NCI-H526 (cell line): ENCODE measurements at regions not wholly inside any gene's neighbourhood (a gene's known extent, or its start where the extent isn't known, plus 50 kb on each side); places are given as distances from the start of the nearest gene placed in this dataset.

Experiments used
- DNase-seq, 2 experiments: peaks; one replicate each; lab custom pipeline; 2025; lab: John Stamatoyannopoulos, UW

DNA sequence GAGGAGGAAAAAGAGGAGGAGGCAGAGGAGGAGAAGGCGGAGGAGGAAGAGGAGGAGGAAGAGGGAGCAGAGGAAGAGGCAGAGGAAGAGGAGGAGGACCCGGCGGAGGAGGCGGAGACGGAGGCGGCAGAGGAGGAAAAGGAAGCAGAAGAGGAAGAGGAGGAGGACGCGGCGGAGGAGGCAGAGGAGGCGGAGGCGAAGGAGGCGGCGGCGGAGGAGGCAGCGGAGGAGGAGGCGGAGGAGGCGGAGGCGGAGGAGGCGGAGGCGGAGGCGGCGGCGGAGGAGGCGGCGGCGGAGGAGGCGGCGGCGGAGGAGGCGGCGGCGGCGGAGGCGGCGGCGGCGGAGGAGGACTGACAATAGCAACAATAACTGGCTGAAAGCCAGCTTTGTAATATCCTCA, 616.6 kb downstream of the TBC1D22A start:
- no peak for DNase-seq

DNA sequence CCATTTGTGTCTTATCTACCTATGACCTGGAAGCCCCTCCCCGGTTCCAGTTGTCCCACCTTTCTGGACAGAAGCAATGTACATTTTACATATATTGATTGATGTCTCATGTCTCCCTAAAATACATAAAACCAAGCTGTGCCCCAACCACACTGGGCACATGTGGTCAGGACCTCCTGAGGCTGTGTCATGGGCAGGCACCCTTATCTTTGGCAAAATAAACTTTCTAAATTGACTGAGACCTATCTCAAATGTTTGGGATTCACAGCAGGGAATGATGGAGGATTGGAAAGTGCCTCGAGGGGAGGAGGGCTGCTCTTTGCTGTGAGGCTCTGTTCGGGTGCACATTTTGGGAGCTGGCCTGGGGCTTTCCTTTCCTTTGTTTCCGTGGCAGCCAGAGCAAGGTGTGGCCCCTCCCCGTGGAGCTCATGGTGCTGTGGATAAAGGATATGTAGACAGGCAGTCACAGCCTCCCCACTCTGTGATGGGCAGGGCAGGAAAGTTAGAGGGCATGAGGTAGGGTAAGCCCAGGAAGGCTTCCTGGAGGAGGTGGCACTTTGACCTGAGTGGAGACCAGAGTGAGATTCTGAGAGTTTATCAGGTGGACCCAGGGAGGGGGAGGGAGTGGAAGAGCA, 615.6 kb downstream of the TBC1D22A start:
- DNase-seq = no peak

DNA sequence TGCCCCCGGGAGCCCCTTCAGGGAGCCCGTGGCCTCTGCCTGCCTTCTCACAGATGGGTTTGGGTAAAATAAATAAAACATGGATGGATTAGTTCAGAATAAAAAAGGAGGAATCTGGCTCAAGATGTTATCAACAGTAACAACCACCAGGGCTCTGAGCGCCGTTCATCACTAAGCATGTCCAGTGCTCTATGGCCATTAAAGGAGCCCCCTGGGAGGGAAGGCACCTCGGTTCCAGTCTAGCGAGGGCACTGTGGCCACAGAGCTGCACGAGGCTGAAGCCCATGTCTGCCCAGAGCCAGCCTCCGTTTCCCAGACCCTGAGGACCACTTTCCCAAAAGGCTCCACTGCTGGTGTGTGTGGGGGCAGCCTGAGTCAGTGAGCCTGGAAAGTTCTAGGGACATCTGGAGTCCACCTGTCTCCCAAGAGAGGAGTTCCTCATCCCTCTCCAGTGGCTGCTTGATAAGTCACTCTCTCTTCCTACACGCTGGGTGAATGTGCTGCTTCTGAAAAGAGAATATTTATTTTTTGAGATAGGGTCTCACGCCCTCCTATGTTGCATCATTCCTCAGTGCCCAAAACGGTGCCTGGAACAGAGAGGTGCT, 614.6 kb downstream of the TBC1D22A start:
- no peak for DNase-seq

DNA sequence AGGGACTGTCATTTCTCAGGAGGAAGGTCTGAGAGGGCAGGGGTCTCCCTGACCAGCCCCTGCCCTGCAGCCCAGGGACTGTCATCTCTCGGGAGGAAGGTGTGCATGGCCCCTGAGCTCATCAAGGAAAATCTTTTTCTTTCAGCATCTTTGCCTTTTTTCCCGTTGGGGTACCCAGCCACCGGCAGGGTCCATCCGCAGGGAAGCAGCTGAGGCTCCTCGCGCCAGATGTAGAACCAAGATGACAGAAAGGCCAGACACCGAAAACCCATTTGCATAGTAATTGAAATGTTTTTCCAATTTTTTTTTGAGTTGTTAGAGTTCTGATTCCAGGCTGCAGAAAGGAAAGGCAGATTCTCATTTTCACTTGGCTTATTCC, 613.9 kb downstream of the TBC1D22A start:
- DNase-seq = no peak

DNA sequence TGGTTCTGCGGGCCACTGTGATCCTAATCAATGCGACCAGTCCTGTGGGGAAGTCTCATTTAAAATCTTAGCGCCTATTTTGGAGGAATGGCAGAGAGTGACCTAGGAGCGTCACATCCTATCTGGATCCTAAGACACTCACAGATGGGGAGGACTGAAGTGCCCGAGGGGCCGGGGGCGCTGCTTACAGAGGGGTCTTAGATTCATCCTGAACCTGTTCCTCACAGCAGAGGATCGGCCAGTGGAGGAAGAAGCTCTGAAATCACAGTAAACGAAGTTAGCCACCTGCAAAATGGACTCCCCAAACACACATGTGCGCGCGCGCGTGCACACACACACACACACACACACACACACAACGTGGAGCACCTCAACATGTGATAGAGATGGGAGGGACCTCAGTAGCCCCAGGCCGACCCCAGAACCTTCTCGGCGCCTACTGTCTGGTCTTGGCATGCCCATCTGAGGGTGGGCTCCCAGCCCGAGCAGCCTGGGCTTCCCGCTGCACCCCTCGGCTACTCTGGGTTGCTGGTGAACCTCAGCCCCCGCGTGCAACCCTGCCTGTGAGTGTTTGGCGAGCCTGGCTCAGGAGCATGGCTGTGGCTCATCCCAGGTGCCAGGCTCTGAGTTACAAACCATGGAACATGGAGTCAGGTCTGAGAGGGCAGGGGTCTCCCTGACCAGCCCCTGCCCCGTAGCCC, 613.3 kb downstream of the TBC1D22A start:
- no peak for DNase-seq

DNA sequence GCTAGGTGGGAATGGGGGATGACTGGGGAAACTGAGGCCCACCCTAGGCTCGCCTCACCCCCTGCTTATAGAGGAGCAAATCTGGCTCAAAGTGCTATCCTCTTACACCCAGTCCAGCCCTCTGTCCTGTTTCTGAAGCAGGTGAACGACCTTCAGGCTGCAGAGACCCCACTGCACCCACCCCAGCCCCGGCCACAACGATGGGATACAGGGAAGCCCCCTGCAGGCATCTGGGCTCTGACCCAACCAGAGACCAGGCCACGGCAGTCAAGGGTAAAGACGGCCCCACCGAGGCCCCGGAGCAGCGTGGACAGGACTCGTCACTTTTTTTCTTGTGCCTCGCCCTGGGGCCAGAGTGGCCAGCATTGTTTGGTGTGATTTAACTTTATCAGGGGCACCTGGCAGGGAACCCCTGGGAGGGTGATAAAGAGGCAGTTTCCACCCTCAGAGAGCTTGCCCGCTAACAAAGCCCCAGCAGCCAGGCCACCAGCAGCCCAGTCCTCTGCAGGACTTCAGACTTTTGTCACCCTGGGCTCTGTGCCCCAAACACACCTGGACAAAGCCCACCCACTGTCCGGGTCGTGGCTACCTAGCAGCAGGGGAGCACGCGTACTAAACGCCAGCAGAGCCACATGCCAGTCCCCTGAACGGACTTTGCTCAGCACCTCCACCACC, 612.6 kb downstream of the TBC1D22A start:
- DNase-seq = no peak

DNA sequence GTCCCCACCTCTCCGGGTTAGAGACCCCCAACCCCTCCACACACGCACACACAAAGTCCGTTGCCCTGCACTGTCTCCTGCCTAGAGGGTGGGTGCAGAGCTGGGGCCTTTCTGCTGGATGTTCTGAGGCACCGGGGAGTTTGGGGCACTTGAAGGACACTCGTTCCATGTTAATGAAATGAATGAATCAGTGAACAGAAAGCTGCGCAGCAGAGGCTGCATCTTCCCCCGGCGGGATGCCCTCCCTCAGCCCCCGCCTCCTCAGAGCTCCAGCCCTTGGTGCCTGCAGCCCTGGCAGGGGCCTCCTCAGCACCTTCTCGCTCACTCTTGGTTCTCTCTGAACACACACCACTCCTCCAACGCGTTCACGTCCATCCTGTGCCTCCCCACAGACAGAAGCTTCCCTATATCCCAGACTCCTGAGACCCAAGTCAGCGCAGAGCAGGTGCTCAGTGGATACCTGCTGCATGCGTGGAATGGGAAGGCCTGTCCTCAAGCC, 611.9 kb downstream of the TBC1D22A start:
- DNase-seq = no peak

DNA sequence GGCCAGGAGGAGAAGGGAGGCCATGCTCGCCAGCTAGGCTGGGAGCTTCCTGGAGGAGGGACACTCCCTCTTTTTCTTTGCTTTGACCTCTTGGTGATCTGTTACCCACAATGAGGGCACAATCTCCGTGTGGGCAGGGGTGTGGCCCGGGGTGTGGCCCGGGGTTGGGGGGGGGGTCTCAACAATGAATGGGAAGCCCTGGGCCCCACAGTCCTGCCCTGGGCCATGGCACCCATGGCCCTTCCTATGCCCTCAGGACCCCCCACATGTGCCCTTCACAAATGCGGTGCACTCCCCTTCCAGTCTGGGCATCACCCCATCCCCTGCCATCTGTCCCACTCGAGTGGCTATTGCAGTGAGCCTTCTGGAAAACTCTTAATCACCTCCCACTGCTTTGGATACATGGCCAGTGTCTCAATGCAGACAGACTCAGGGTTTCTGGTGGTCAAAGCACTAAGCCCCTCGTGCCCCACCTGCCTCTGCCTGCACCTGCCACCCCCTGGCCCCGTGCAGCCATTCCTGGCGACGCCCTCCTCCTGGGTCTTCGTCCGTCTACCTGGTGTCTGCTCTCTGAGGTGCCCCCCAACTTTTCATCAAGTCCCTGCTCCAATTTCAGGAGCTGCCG, 611.3 kb downstream of the TBC1D22A start:
- DNase-seq = no peak

DNA sequence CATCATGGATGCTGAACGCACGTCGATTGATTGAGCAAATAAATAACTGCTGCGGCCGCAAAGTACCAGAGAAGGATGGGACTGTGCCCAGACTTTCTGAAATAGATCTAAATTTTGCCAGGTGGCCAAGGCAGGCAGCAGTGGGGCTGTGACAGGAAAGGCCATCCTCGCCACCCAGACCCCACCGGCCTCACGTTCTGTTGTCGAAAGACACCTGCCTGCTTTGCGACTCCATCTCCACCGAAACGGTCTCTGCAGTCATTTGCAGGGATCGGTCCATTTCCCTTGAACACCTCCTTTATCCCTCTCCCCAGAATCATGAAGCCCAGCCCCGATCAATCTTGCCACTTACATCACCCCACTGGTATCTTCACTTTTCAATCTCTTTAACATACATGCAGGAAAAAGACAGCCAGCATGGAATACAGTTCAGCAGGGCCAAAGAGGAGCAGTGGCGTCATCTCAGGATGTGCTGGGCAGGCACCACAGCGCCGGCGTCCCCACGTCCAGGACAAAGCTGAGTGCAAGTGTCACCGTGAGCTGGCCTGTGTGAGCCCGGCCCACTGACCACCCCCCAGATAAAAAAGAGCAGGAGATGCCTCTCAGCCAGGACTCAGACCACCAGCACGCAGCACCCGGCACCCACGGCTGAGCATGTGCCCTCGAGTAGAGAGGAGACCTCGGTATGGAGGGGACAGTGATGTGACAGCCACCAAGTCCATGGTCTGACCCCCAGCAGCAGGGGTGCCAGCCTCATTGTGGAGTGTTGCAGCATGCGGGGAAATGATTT, 610.3 kb downstream of the TBC1D22A start:
- DNase-seq = no peak

DNA sequence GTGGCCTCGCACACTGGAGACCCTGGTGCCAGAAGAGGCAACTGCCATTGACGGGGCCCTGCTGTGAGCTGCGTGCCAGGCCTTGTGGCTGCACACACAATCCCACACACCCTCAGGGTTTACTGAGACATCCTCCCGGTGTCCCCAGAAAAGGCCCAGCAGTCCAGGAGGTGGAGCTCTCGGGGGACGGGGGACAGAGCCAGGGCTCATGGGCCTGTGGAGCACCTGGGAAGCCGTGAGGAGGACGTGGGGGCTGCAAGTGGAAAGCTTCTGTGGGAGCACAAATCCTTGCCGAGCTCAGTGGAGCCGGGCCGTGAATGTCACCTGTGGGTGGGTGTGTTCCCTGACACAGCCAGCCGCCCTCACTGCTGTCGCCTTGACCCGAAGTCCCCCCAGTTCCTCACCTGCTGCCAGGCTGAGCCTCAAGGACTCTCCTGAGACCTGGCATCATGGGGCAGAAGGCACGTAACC, 609.7 kb downstream of the TBC1D22A start:
- DNase-seq = no peak

DNA sequence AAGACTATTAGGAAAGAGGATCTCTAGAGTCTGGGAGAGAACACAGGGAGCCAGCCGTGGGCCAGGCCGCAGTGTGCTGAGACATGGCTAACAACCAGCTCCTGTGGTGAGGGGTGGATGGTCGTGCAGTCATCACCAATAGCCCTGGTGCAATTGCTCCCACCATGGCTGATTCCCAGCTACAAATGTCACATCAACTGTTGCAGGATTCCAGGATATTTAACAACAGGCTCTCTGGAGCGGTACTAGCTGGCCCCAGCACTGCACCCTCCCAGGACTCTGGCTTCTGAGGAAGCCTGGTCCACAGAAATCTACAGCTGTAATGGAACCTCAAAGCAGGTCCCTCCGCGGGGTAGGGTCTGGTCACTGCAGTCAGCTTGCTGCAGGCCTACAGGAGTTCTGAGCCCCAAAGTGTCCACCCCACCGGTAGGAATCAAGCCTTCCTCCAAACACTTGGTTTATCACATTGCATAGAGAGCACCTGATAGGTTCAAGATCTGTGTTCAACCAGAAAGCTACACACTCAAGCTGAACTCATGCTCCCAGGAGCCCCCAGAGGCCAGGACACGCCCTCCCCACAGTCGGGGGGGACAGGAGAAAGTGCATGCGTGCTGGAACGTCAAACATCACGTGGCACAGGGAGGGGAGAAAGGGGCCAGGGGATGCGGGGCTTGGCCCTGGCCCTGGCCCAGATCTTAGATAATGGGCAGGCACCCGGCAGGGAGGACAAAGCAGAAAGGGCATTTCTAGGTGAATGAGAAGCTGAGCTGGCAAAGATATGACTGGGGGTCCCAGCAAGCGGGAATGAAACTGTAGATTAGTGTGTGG, 609.0 kb downstream of the TBC1D22A start:
- DNase-seq = no peak

DNA sequence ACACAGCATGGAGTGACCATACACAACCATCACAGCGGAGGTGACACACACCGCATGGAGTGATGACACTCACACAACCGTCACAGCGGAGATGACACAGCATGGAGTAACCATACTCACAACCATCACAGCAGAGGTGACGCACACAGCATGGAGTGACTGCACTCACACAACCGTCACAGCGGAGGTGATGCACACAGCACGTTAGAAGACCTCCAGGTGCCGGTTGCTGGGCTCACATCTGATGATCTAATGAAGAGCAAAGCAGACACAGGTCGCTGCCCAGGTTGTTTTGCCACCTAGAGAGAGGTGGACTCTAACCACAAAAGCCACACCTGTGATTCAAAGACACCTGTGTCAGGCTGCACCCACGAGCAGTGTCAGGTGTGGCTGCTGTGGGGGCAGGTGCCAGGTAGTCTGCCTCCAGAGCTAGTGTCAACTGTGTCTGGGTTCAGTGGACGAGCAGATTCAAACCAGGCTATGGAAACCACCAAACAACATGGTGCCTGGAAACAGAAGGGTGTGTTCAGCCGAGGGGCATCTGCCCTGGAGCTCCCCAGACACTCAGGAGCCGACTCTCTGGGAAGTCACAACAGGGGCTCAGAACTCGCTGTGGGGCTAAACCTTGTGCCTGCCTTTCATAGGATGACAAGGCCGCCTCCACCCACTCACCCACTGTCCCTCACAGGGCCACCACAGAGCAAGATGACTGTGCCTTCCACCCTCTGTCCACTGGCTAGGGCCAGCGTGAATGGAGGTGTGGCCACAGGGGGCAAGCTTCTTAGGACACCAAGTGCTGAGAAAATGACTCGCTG, 608.2 kb downstream of the TBC1D22A start:
- DNase-seq = no peak

DNA sequence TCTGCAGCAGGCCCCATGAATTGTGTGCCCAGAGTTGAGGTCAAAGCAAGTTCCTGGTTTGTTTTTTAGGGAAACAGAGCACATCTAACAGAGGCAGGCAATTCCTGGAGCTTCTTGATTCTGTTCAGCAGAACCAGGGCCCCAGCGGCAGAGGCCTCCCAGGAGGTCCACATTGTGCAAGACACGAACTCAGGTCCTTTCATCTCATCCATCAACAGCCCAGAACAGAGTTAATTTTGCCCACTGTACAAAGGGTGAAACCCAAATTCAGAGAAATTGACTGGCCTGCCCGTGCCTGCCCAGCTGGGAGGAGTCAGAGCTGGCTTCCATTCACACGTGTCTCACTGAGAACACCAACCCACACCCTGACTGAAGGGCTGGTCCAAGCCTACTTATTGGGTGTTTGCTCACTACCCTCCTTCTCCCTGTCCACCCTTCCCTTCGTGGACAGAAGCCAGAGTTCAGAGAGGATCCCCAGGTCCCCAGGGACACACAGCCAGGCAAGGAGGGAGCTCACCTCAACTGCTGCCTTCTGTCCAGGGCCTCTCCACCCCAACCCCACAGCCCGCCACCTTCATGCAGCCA, 607.1 kb downstream of the TBC1D22A start:
- DNase-seq = no peak

DNA sequence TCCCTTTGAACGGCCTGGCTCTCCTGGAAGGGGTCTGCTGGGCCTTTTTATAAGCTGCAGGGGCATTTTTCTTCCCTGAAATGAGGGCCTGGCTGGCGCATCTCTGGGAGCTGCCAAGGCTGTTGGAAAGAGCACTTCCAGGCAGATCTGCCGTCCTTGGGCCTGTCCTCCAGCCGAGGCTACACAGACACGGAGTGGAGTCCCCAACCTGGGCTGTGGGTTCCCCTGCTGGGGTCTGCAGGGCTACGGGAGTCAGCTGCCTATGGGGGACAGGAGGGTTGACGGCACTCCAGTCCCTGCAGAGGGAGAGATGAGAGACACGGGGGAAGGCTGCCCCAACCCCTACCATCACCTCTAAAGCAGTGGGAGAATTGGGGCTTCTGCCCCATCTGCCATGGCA, 606.6 kb downstream of the TBC1D22A start:
- DNase-seq = no peak

DNA sequence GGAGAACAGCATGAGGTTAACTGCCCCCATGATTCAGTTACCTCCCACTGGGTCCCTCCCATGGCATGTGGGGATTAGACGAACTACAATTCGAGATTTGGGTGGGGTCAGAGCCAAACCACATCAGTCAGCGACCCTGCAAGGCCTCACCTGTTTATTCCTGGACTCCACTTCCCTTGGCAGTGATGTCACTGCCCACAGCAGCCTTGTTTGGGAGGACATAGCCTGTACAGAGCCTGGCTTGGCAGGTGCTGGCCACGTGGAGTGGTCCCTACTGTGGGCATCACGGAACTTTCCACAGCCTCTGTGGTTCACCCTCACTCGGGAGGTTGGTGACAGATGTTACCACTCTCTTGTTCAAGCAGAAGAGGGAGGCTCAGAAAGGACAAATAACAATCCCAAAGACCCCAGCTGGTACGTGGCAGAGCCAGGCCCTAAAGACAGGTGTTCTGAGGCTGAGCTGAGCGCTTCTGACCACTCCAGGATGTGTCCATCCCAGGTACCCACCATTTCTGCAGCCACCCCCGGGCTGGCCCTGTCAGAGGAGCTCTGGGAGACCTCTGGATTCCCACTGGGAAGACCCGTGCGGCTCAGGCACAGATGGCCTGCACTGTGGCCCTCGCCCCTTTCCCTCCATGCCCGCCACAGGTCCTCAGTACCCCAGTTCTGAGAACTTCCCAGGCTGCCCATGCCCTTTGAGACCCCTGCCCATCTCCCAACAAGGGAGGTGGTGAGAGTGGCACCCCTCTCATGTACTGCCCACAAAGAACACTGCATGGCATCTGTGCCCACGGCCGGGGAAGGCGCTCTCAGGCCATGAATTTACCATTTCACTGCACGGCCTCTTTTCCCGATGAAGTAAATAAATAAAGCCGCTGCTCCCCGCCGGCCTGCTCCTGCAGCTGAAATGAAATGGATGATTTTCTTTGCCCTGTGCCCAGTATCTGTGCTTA, 605.8 kb downstream of the TBC1D22A start:
- no peak for DNase-seq

DNA sequence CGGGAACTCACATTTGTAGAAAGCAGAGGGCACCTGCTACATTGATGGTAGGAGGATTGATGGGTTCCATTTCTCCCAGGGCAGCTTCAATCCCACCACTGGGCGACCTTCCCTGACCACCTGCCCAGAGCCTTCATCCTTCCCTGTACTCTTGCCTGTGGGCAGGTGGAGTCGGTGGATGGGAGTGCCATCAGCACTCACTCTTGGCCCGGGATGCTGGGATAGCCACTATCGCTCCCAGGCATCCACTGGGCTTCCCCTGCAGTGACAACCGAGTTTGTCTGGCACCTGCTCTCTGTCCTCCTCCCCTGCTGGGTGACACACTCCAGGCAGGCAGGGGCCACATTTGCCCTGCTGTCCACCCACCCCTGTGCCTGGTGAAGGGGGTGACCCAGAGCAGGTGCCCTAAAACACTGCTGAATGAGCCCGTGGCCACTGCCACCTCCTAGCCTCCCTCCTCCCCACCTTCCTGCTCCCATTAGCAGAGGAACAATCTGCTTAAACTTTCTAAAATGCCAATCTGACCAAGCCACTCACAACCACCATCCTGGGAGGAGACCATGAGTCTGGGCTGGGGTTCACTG, 604.7 kb downstream of the TBC1D22A start:
- no peak for DNase-seq

DNA sequence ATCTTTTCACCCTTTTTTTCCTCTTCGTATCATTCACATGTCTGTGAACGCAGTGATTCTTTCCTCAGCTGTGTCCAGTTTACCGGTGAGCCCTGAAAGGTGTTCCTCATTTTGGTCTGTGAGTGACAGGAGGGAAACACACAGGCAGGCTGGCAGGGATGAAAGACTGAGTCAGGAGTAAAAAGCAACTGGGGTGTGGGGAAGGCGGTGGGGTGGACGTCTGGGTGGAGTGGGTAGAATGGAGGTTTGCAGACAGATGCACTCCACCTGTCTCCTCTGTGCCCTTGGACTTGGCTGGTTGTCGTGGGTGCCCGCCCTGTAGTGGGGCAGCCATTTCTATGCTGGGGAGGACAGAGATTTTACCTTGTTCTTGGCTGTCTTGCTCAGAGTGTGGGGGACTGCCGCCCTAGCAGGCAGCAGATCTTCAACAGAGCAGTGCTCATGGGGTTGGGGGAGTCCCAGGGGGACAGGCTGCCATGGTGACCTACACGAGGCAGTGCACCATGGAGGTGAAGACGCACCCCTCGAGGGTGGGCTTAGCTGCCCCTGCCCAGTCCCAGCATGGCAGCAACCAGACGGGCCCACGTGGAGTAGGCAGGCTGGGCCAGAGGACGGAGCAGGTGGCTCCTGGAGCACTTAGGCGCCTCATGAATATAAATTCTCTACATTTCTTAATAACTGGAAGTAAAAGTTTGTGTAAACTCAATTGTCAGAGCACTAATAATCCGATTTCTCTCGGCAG, 603.7 kb downstream of the TBC1D22A start:
- DNase-seq = no peak
